ENCODE measurements at regions not wholly inside any gene's neighbourhood (a gene's known extent, or its start where the extent isn't known, plus 50 kb on each side); places are given as distances from the start of the nearest gene placed in this dataset.
"Not testable (repeated sequence)": the region's sequence is repeated elsewhere in the genome, so short reads cannot be mapped to it uniquely, and the experiment has no call there.

DNA sequence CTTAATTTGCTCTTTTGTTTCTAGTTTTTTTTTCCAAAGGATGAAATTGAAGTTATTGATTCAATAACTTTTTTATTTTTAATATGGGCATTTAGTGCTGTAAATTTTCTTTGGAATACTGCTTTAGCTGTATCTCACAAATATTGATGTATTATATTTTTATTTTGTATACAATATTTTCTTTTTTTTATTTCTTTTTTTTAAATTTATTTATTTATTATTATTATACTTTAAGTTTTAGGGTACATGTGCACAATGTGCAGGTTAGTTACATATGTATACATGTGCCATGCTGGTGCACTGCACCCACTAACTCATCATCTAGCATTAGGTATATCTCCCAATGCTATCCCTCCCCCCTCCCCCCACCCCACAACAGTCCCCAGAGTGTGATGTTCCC is 823.7 kb downstream of the KCTD16 start:
- TF ChIP-seq POLR2AphosphoS5, EP300, POLR2A (IDR thresholded peaks at IDR 0.05): not testable (repeated sequence)
- TF ChIP-seq, protein P1, sequence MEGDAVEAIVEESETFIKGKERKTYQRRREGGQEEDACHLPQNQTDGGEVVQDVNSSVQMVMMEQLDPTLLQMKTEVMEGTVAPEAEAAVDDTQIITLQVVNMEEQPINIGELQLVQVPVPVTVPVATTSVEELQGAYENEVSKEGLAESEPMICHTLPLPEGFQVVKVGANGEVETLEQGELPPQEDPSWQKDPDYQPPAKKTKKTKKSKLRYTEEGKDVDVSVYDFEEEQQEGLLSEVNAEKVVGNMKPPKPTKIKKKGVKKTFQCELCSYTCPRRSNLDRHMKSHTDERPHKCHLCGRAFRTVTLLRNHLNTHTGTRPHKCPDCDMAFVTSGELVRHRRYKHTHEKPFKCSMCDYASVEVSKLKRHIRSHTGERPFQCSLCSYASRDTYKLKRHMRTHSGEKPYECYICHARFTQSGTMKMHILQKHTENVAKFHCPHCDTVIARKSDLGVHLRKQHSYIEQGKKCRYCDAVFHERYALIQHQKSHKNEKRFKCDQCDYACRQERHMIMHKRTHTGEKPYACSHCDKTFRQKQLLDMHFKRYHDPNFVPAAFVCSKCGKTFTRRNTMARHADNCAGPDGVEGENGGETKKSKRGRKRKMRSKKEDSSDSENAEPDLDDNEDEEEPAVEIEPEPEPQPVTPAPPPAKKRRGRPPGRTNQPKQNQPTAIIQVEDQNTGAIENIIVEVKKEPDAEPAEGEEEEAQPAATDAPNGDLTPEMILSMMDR (IDR thresholded peaks at IDR 0.05) = not testable (repeated sequence)

Measured in stomach (tissue), 4 donors.